Adrenal gland (tissue), 5 donors: ENCODE measurements at regions not wholly inside any gene's neighbourhood (a gene's known extent, or its start where the extent isn't known, plus 50 kb on each side); places are given as distances from the start of the nearest gene placed in this dataset.

Source experiments
- POLR2A ChIP-seq, 2 donors: fragments of 450-650 bp; IDR thresholded peaks; one replicate each; pipeline ENCODE4 v1.6.1; 2017; ENCODE audit warnings: antibody characterized with exemption in 2 of 2, mild to moderate bottlenecking in 2 of 2, moderate library complexity in 1 of 2
- TF ChIP-seq, protein P1 (sequence below), 6 experiments: fragments of 450-650 bp in 4 of 6; fragments of 200-600 bp in 2 of 6; sonication (generic) in 1 of 6; IDR thresholded peaks; 1 replicate in 5 of 6; 2 replicates in 1 of 6; pipeline versions ENCODE4 v1.5.1 to v1.8.0; 2016 to 2021; ENCODE audit warnings: antibody characterized with exemption in 6 of 6, mild to moderate bottlenecking in 2 of 6, moderate library complexity in 1 of 6
- donor health status: DM: no; HTN: no; CAD: no.

DNA sequence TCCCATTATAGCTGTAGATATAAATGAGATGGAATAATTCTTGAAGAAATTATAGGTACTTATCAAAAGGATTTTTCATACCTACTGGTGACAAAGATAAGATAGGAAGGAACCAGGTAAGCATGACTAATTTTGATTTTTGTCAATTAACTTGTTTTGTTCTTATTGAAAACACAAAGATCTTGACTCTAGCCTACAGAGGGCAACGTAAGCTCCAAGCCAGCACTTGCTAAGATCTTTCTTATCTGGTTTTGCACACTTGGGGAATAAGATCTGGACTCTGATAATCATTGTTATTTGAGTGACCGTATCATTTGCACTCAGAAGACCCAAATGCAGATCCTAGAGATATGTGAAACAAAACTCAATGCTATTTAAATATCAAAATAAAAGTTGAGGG is 223.4 kb downstream of the VEGFC start:
- TF ChIP-seq, protein P1, sequence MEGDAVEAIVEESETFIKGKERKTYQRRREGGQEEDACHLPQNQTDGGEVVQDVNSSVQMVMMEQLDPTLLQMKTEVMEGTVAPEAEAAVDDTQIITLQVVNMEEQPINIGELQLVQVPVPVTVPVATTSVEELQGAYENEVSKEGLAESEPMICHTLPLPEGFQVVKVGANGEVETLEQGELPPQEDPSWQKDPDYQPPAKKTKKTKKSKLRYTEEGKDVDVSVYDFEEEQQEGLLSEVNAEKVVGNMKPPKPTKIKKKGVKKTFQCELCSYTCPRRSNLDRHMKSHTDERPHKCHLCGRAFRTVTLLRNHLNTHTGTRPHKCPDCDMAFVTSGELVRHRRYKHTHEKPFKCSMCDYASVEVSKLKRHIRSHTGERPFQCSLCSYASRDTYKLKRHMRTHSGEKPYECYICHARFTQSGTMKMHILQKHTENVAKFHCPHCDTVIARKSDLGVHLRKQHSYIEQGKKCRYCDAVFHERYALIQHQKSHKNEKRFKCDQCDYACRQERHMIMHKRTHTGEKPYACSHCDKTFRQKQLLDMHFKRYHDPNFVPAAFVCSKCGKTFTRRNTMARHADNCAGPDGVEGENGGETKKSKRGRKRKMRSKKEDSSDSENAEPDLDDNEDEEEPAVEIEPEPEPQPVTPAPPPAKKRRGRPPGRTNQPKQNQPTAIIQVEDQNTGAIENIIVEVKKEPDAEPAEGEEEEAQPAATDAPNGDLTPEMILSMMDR (IDR thresholded peaks at IDR 0.05) = no peak
- TF ChIP-seq POLR2A (IDR thresholded peaks at IDR 0.05) = no peak
